Stimulated activated CD4-positive, alpha-beta T cell treated with anti-CD3 and anti-CD28 coated beads, Interleukin-12 subunit alpha, Interleukin-12 subunit beta, amount 100 ng/mL, for 4 hours (primary cell): ENCODE measurements at regions not wholly inside any gene's neighbourhood (a gene's known extent, or its start where the extent isn't known, plus 50 kb on each side); places are given as distances from the start of the nearest gene placed in this dataset.
"Not testable (repeated sequence)": the region's sequence is repeated elsewhere in the genome, so short reads cannot be mapped to it uniquely, and the experiment has no call there.

ENCODE experiments used
- DNase-seq: peaks from one replicate; pipeline ENCODE4 v3.0.0-alpha.2; 2020

- DNase-seq: no peak
Observed at GRCh38 chr4:154164931-154165839, 326.4 kb downstream of the DCHS2 start.

GRCh38 chr4:154160519-154161301, 330.9 kb downstream of the DCHS2 start:
- no peak for DNase-seq

GRCh38 chr4:154158361-154159155, 333.0 kb downstream of the DCHS2 start:
- no peak for DNase-seq

GRCh38 chr4:154152546-154152945, 339.1 kb downstream of the DCHS2 start:
- DNase-seq: no peak

- not testable (repeated sequence) for DNase-seq
Observed at GRCh38 chr4:154149236-154149635, 342.4 kb downstream of the DCHS2 start.

- no peak for DNase-seq
Observed at GRCh38 chr4:154143720-154144119, 347.9 kb downstream of the DCHS2 start.

GRCh38 chr4:154142664-154143063, 348.9 kb downstream of the DCHS2 start:
- DNase-seq: no peak

- no peak for DNase-seq
Observed at GRCh38 chr4:154140869-154141268, 350.7 kb downstream of the DCHS2 start.

- no peak for DNase-seq
Observed at GRCh38 chr4:154137320-154137905, 348.5 kb upstream of the SFRP2 start.

GRCh38 chr4:154135576-154135975, 346.7 kb upstream of the SFRP2 start:
- DNase-seq: no peak

GRCh38 chr4:154132406-154132805, 343.5 kb upstream of the SFRP2 start:
- DNase-seq: no peak

GRCh38 chr4:154126276-154126675, 337.4 kb upstream of the SFRP2 start:
- no peak for DNase-seq

- no peak for DNase-seq
Observed at GRCh38 chr4:154125340-154125739, 336.5 kb upstream of the SFRP2 start.

GRCh38 chr4:154124539-154125255, 335.8 kb upstream of the SFRP2 start:
- no peak for DNase-seq

GRCh38 chr4:154123897-154124296, 335.0 kb upstream of the SFRP2 start:
- no peak for DNase-seq

GRCh38 chr4:154120690-154121345, 331.9 kb upstream of the SFRP2 start:
- DNase-seq: no peak

GRCh38 chr4:154120006-154120676, 331.3 kb upstream of the SFRP2 start:
- DNase-seq: no peak

- DNase-seq: no peak
Observed at GRCh38 chr4:154119317-154119716, 330.4 kb upstream of the SFRP2 start.

GRCh38 chr4:154117726-154118125, 328.8 kb upstream of the SFRP2 start:
- DNase-seq: not testable (repeated sequence)

GRCh38 chr4:154107337-154107736, 318.5 kb upstream of the SFRP2 start:
- DNase-seq: no peak

- DNase-seq: no peak
Observed at GRCh38 chr4:154088741-154089140, 299.9 kb upstream of the SFRP2 start.
